ENCODE measurements at regions not wholly inside any gene's neighbourhood (a gene's known extent, or its start where the extent isn't known, plus 50 kb on each side); places are given as distances from the start of the nearest gene placed in this dataset.

DNA sequence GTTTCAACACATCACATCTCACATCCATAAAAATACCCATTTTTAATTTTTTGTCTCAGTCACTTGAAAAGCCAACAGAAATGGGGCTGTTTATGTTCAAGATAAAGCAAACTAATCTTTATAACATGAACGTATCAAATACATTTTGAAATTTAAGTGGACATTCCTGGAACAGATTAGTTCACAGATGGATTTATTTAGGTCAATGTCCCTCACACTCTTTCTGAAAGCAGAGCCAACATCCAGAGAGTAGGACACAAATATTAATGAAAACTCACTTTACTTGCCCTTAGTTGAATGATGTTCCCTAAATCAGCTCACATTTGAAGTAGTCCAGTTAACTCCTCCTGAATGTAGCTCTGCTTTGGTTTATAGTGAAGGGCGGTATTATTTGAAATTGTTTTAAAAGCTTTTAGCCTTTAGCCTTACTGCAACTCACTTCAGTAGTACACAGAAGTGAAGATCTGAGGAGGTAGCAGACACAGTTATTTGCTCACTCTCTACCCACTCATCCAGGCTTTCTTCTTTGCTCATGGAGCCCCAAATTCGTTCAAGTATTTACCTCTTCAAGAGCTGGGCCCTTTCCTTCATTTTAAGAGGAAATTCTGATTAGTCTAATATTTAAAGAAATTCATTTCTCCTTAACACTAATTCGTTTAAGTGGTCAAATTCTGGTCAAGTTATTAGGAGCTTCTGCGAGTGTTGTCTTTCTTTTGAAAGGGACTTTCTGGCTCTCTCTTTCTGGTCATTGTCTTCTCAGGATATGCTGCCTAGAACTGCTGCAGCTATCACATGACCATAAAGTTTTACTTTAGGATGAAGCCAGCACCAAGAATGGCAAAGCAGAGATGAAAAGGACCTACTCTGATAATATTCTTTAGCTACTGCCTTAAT, 180.6 kb upstream of the AGR3 start:
- H3K4me1 ChIP-seq: peaks cover 14% of the 10 kb centered on the region
- intact Hi-C loops (cut with DNase I): no loop called here
- no peaks in the 10 kb centered on the region for H3K27me3 ChIP-seq (ENCODE audit: low read depth)
- no peak for DNase-seq
- no peak overlapping the region for H3K27ac ChIP-seq
- no peak overlapping the region for H3K4me3 ChIP-seq
- no peaks in the 10 kb centered on the region for H3K36me3 ChIP-seq
- TF ChIP-seq, protein P1, sequence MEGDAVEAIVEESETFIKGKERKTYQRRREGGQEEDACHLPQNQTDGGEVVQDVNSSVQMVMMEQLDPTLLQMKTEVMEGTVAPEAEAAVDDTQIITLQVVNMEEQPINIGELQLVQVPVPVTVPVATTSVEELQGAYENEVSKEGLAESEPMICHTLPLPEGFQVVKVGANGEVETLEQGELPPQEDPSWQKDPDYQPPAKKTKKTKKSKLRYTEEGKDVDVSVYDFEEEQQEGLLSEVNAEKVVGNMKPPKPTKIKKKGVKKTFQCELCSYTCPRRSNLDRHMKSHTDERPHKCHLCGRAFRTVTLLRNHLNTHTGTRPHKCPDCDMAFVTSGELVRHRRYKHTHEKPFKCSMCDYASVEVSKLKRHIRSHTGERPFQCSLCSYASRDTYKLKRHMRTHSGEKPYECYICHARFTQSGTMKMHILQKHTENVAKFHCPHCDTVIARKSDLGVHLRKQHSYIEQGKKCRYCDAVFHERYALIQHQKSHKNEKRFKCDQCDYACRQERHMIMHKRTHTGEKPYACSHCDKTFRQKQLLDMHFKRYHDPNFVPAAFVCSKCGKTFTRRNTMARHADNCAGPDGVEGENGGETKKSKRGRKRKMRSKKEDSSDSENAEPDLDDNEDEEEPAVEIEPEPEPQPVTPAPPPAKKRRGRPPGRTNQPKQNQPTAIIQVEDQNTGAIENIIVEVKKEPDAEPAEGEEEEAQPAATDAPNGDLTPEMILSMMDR (IDR thresholded peaks at IDR 0.05): no peak
- peak in 1 of 2 donors; percentile 26 for ATAC-seq
- no peaks in the 10 kb centered on the region for H3K9me3 ChIP-seq

DNA sequence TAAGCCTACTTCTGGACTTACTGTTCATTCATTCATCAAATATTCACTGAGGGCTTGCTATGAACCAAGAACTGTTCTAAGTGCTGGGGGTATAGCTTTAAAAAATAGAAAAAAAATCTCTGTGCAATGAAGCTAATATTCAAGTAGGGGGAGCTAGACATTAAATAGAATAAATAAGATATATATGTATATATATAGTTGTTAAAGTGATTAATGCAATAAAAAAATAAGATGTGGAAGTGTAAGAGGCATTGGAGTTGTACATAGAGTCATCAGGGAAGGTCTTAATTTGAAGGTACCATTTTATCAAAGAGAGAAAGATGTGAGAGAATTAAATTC, 181.2 kb upstream of the AGR3 start:
- Histone ChIP-seq H3K4me3 (no peak overlapping the region), H3K27ac (no peak overlapping the region), H3K4me1 (peaks cover 14% of the 10 kb centered on the region), H3K36me3 (no peaks in the 10 kb centered on the region), H3K9me3 (no peaks in the 10 kb centered on the region), H3K27me3 (ENCODE audit: low read depth) (no peaks in the 10 kb centered on the region)
- DNase-seq (no peak), ATAC-seq (peak in 1 of 2 donors; percentile 35)
- intact Hi-C loops (cut with DNase I): no loop called here
- TF ChIP-seq, protein P1 (IDR thresholded peaks at IDR 0.05): no peak

DNA sequence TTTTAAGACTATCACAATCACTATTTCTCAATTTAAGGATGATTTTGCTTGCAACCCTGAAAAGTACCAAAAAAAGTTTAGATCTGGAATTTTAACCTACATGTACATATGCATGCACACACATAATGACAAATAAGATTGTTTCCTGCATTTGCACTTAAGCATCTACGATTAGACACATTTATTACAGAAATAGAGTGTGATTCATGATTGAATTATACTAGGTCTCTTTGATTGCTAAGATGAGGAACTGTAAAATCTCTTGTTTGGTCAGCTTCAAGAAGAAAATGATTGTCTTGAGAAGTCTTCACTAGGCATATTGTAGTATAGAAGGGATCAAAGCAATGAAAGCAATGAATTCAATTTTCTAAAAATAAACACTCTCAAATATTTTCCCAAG, 185.9 kb upstream of the AGR3 start:
- DNase-seq (no peak), ATAC-seq (no peak)
- intact Hi-C loops (cut with DNase I): no loop called here
- H3K27me3 ChIP-seq (ENCODE audit: low read depth): no peaks in the 10 kb centered on the region
- no peaks in the 10 kb centered on the region for H3K36me3 ChIP-seq
- no peak overlapping the region for H3K4me3 ChIP-seq
- H3K4me1 ChIP-seq: peaks cover 3% of the 10 kb centered on the region
- H3K27ac ChIP-seq: no peak overlapping the region
- TF ChIP-seq, protein P1 (IDR thresholded peaks at IDR 0.05): no peak
- no peaks in the 10 kb centered on the region for H3K9me3 ChIP-seq

DNA sequence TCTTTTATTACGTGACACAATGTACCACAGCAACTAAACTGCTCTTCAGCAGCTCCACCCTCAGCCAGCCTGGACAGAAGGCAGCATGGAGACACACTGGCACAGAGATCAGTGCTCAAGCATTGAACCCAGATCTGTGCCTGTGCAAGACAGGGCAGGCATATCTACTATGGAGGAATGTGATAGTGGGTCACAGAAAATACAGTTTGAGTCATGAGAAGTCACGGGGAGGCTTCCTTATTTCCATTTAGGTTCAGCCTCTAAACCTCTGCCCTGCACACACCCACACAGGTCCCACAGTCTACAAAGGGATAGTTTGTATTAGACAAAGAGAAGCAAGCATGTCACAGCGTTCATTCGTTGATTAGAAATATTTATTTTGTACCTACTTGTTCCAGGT, 187.4 kb upstream of the AGR3 start:
- intact Hi-C loops (cut with DNase I): no loop called here
- DNase-seq: peak; percentile 52
- Histone ChIP-seq H3K4me1 (no peaks in the 10 kb centered on the region), H3K27me3 (ENCODE audit: low read depth) (no peaks in the 10 kb centered on the region), H3K9me3 (no peaks in the 10 kb centered on the region), H3K4me3 (no peak overlapping the region), H3K27ac (no peak overlapping the region), H3K36me3 (no peaks in the 10 kb centered on the region)
- TF ChIP-seq, protein P1 (IDR thresholded peaks at IDR 0.05): no peak
- ATAC-seq: peak; percentile 77 to 85

DNA sequence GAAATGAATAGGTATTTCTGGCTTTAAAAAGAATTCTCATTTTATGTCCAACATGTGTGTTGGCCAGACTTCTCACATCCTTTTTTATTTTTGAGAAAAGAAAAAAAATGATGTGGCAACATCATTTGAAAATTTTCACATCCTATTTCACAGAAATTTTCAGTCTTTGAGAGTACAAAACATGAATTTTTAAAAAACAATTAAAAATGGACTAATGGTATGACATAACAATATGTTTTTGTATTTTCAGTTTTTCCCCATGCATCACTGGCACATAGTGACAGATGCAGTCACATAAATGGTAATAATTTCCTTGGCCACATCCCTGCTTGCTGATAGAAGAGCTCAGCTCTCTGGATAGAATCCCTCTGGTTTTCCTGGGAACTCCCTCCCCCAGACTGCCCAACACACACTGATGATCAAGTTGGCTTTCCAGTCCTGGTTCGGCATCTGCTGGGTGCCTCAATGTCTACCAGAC, 188.5 kb upstream of the AGR3 start:
- Histone ChIP-seq H3K36me3 (no peaks in the 10 kb centered on the region), H3K4me3 (no peak overlapping the region), H3K9me3 (no peaks in the 10 kb centered on the region), H3K27me3 (ENCODE audit: low read depth) (no peaks in the 10 kb centered on the region), H3K4me1 (no peaks in the 10 kb centered on the region), H3K27ac (no peak overlapping the region)
- DNase-seq (no peak), ATAC-seq (no peak)
- intact Hi-C loops (cut with DNase I): no loop called here
- TF ChIP-seq, protein P1 (IDR thresholded peaks at IDR 0.05): no peak

Data from lower lobe of right lung (tissue), 2 donors.